ENCODE measurements at regions not wholly inside any gene's neighbourhood (a gene's known extent, or its start where the extent isn't known, plus 50 kb on each side); places are given as distances from the start of the nearest gene placed in this dataset.

GRCh38 chr16:85457366-85457765 is 155.8 kb upstream of the GSE1 start:
- DNase-seq (ENCODE audit: low read depth): no peak

GRCh38 chr16:85458968-85459367 is 154.2 kb upstream of the GSE1 start:
- no peak for DNase-seq (ENCODE audit: low read depth)

GRCh38 chr16:85459529-85460251 is 153.4 kb upstream of the GSE1 start:
- DNase-seq (ENCODE audit: low read depth): no peak

GRCh38 chr16:85460252-85461021 is 152.7 kb upstream of the GSE1 start:
- DNase-seq (ENCODE audit: low read depth): no peak

- no peak for DNase-seq (ENCODE audit: low read depth)
These were observed 151.9 kb upstream of the GSE1 start for GRCh38 chr16:85461022-85461813.

- DNase-seq (ENCODE audit: low read depth): no peak
These were observed 151.1 kb upstream of the GSE1 start for GRCh38 chr16:85461814-85462713.

GRCh38 chr16:85462714-85463611 is 150.2 kb upstream of the GSE1 start:
- DNase-seq (ENCODE audit: low read depth): no peak

GRCh38 chr16:85463672-85464382 is 149.3 kb upstream of the GSE1 start:
- no peak for DNase-seq (ENCODE audit: low read depth)

- no peak for DNase-seq (ENCODE audit: low read depth)
These were observed 148.5 kb upstream of the GSE1 start for GRCh38 chr16:85464383-85465305.

GRCh38 chr16:85465328-85466303 is 147.5 kb upstream of the GSE1 start:
- DNase-seq (ENCODE audit: low read depth): no peak

GRCh38 chr16:85466304-85466700 is 146.8 kb upstream of the GSE1 start:
- DNase-seq (ENCODE audit: low read depth): no peak

GRCh38 chr16:85466989-85467388 is 146.1 kb upstream of the GSE1 start:
- no peak for DNase-seq (ENCODE audit: low read depth)

GRCh38 chr16:85469929-85470590 is 143.1 kb upstream of the GSE1 start:
- no peak for DNase-seq (ENCODE audit: low read depth)

- no peak for DNase-seq (ENCODE audit: low read depth)
These were observed 142.2 kb upstream of the GSE1 start for GRCh38 chr16:85470873-85471272.

- DNase-seq (ENCODE audit: low read depth): no peak
These were observed 141.4 kb upstream of the GSE1 start for GRCh38 chr16:85471469-85472431.

GRCh38 chr16:85472514-85472913 is 140.6 kb upstream of the GSE1 start:
- no peak for DNase-seq (ENCODE audit: low read depth)

All from stimulated activated CD8-positive, alpha-beta memory T cell treated with anti-CD3 and anti-CD28 coated beads, Interleukin-12 subunit alpha, Interleukin-12 subunit beta, amount 100 ng/mL, for 4 hours (primary cell).